ENCODE measurements at regions not wholly inside any gene's neighbourhood (a gene's known extent, or its start where the extent isn't known, plus 50 kb on each side); places are given as distances from the start of the nearest gene placed in this dataset.
A peak's percentile ranks its signal among the peaks of the same experiment; 100 is the strongest.

DNA sequence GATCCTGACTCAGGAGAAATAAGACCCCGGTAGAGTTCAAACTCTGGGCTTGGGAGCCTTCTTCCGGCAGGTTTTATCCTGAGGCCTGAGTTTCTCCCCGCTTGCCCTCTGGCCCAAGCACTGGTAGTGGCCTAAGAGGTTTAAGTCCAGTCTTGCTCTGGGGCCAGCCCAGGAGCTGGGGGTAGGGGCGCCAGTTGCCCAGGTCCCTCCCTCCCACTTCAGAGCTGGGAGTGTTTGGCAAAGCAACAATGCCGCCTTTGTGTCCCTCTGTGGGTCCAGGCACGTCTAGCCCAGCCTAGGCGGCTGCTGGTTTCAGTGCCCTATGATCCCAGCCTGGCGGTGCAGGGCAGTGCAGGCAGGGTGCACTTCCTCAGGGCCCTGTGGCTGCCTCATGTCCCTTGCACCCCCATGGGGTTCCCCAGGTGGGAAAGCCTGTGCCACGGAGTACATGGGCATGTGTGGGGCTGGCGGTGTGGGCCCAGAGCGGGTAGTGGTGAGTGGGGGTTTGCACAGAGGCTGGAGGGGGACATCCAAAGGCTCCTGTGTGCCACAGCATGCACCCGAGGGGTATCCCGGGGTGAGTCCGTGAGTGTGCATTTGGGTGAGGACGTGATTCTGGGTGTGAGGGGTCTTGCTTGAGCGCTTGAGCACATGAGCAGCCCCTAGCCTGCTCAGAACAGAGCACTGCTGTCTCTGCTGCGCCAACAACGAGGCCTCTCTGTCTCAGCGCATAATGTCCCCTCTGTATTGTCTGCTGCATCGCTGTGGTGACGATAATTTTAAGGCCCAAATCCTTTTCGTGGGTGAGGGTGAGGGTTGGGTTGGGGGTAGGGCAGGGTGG, 61.7 kb upstream of the PSD2 start:
- peak; percentile 68 for DNase-seq (ENCODE audit: low spot score)

DNA sequence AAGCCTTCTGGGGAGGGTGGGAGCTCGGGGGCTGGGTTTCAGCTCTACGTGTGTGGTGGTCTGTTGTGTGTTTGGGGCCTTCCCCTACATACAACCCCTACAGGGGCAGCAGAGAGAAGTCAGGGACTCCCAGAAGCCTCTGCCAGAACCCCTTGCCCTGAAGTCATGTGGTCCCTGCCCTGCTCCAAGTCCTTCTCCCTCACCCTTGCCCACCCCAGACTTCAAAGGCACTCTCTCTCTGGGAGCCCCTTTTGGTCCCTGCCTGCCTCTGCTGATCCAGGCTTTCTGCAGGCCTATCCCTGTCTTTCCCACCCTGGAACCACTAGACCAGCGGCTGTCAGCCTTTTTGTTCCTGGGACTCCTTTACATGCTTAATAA, 61.1 kb upstream of the PSD2 start:
- no peak for DNase-seq (ENCODE audit: low spot score)

DNA sequence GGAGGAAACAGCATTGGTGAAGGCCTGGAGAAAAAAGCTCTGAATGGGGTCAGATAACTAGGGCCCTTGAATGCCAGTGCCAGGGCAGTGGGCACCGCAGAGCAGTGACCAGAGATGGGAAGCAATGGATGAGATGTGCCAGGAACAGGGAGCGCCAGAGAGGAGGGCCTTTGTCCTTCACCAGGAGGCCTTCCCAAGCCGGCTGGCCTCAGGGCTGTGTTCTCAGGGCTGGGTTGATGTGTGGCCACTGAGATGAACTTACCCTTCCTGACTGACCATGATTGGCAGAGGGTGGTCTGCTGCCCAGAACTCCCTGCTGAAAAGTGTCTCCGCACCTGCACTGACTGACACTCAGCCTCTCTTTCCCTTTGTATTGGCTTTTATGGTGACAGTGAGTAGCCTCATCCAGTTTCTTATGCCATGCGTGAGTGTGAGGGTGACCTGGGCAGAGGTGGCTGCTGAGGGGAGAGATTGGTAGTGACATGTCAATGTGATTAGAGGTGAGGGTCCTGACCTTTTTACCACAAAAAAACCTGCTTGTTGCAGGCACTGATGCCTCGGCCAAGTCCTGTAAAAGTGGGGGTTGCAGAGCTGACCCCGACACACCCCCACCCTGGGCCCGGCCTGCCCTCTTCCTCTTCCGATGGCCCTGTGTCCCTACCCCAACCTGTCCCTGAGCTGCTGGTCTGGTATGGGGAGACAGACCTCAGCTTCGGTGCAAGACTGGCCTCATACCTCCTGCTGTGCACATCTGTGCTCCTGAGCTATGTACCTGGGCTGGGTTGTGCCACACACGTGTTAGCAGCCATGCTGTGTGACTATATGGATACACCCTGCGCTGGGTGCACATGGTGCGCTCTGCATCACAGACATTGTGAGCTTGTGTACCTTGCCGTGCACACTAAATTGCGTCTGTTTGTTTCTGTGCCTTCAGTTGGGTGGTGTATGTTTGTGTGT, 57.1 kb upstream of the PSD2 start:
- no peak for DNase-seq (ENCODE audit: low spot score)

DNA sequence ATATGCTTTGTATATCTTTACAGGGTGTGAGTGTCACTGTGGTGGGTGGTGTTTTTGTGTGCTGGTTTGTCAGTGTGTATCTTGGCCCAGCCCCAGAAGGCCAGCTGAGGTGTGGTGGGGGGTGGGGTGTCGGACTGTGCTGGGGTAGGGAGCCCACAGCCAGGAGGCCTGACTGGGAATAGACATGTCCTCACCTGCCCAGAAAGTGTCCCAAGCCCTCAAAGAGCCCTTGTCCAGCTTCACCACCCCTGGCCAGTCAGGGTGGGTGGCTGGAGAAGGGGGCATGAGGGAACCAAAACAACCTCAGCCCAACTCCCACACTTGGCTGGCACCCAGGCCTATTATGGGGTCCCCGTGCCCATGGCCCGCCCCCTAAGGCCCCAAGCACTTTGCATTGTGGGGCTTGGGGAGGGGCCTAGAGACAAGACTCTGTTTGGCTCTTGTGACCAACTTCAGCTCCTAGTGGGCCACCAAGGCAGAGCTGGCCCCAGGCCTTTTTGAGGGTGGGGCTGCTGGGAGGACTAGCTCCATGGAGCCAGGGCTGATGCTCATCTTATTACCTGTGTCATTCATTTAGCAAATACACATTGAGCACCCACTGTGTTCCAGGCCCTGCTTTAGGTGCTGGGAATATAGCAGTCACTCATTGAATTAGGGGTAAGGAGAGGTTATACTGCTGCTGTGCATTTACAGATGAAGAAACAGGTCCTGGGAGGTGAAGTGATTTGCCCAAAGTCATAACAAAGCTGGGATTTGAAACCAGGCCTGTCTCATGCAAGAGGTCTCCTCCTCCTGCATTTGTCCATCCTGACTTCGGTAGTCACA, 56.2 kb upstream of the PSD2 start:
- no peak for DNase-seq (ENCODE audit: low spot score)

DNA sequence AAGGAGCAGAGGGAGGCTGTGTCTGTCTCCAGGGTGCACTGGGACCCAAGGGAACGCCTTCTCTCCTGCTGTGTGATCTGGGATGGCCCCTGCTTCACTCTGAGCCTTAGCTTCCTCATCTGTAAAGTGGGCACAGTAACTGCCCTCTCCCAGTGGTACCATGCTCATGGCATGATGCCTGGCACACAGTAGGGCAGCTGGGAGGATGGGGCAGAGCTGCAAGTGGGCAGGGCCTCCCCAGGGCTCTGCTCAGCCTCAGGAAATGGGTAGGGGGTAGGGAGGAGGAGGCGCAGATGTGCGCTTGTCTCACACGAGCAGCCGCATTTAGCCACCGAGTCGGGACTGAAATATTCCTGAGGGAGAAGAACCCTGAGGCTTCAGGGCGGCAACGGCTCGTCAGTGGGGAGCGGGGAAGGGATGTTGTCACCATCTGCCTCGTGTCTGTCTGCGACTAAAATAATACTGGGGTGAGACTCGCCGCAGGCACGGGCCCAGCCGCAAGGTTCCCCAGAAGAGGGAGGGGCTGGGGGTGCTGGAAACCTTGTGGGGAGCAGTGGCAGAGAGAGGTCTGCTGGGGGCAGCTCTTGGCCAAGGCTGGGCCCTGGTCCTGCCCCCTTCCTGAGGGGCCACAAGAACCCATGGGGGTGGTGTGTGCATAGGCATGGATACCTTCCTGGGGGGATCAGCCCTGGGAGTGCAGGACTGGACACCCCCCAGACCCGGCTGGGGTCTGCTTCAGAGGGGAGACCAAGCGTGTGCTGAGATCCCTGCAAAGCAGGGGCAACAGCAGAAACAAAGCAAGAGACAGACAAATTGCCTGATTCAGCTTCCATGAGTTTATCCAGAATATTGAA, 55.2 kb upstream of the PSD2 start:
- DNase-seq (ENCODE audit: low spot score): no peak

DNA sequence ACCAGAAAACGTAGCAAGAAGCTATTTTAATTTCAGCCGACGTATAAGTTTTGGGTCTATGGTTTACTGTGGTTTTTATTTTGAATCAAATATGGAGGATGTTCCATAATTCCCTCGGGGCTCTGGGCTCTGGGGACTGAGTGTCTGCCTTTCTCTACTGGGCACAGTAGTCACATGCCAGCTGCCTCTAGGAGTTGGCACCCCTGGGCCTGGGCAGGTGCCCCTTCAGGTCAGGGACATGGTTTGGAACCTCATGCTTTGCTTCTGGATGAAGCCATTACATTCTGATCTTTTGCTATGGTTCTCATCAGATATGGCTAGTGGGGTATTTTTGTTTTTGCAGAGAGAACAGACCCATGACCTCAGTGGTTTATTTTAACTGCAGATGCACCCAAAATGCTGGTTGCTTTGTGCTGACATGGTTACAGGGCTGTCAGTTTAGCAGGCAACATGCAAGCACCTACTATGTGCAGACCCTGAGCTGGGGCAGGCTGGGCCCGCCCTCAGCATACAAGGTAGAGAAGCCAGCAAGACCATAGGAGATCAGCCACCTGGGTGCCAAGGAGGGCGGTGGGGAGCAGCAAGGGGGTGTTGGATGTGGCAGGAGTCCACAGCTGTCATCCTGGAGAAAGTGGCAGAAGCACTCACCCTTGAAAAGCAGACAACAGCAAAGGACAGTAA, 54.5 kb upstream of the PSD2 start:
- no peak for DNase-seq (ENCODE audit: low spot score)

DNA sequence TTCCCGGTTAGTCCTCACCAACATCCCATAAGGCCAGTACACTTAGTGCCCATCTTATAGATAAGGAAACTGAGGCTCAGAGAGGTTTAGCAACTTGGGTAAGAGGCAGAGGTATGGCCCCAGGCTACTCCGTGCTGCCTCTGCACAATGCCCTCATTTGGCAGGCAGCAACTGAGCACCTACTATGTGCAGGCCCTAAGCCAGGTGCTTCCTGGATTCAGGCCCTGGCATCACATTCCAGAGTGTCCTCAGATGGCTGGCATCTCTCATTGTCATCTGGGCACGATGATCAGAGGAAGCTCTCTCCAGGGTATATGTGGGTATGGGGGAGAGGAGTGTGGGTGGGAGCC, 53.8 kb upstream of the PSD2 start:
- no peak for DNase-seq (ENCODE audit: low spot score)

DNA sequence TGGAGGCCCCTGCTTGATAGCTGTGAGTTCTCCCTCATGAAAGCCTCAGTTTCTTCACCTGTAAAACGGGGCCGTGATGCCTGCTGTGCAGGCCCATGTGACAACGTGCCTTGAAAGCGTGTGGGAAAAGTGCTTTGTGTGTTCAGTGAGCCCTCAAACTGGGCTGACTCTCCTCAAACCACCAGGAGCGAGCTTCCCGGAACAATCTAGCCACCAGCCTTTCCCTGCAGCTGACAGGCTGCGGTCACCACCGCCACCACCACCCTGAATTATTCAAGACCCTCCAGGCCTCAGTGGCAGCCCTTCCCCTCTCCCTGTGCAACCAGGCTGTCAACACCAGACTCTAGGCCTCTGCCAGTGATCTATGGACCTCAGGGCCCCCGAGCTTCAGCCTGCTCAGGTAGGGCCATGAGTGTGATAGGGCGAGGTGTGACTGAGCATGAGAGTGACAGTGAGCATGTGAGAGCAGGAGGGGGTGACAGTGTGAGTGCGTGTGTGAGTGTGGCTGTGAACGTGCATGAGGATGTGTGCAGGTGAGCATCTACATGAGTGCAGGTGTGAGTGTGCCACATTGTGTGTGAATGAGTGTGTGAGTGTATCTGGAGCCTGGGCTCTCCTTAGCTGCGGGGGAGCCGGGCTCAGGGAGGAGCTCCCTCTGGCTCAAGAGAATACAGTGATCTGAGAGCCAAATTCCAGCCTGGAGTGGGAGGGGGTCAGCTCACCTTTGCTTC, 53.3 kb upstream of the PSD2 start:
- no peak for DNase-seq (ENCODE audit: low spot score)

DNA sequence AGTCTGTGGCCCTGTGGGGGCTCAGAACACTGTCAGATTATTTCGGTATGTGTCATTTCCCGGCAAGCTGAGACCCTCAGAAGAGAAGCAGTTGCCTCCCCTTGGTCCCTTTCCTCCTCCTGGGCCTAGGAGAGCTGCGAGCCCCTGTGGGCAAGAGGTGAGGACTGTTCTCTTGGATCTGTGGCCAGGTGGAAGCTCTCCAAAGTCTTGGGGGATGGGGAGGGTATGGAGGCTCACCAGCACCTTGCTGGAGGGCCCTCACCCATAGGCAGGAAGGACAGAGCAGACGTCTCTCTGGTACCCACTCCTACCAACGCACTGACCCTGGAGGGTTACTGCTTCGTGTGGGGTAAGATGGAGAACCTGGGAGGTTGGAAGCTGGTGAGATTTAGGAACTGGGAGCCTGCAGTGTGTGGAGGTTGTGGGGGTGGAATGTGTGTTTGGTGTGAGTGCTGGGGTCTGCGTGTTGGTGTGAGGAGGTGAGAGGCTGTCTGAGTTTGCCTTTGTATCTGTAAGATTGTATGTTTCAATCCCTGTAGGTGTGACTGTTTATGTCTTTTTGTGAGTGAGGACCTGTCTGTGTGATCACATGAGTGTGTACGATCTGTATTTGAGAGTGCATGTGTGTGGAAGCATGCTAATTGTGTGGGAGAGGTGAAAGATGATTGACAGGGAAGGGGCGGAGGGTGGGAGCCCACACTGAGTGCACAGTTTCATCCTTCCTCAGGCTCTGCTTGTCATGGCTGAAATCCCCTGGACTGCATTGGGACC, 52.4 kb upstream of the PSD2 start:
- no peak for DNase-seq (ENCODE audit: low spot score)

DNA sequence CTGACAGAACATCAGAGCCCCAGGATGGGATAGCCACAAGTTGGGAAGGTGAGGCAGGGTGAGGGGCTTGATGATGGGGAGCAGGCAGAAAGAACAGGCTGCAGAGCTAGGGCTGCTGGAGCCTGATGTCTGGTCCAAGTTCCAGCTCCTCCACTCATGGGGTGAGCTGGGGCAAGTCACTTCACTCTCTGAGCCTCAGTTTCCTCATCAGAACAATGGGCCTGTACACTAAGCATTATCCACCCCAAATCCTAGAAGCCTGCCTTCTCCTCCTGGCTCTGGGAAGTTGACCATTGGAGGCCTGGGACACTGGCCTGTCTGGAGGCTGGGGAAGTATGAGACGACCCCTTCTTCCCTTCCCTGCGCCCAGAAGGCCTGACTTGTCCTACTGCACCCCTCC, 51.8 kb upstream of the PSD2 start:
- DNase-seq (ENCODE audit: low spot score): no peak

DNA sequence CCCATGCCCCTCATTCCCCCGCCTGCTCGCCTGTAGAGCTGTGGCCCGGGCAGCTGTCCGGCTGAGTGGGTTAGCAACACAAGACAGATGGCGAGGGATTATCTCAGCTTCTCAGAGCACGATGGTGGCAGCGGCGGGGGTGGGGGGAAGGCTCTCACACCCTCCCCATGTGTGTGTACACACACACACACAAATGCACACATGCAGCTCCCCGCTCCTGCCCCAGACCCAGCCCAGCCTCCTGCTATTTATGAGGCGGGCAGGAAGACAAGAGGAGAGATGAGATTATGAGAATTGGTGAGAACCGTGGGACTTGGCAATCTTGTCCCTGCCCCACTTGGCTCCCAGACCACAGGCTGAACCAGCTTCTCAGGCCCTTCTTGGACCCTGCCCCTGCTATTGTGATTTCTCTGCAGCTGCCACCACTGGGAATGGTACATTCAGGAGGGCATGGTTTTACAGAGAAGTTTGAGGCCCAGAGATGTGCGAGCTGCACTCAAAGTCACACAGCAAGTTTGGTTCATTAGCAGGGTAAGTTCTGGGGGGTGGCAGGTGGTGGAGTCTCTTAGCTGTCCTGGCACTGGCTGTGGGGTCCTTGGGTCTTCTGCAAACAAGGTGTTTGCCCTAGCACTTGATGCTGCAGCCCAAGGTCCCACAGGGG, 51.0 kb upstream of the PSD2 start:
- no peak for DNase-seq (ENCODE audit: low spot score)

DNA sequence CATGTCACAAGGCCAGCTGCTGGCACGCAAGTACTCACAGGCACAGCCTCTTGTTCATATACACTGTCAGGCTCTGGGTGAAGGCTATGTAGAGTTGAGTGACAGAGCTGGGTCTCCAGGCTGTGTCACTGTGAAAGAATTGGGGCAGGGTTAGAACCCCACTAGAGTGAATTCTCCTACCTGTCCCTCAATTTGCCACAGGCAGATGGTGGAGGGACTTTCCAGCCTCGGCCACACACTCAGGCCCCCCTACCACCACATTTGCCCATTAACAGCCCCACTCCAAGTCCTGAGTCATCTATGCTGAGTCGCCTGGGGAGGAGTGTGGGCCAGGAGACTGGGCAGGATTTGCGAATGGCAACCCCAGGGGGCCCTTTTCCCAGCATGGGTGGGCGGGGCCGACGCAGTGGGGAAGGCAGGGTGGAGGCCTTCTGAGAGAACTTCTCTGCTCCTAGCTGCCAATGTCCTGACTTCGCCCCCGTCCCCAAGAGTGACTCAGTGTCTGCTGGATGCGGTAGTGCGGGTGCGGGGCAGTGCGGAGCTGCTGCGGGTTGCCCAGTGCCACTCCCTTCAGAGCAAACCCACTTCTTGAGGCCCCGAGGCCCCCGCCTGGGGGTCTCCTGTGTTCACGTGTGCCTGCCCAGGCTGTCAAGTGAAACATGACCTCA, 50.3 kb upstream of the PSD2 start:
- peak; percentile 28 for DNase-seq (ENCODE audit: low spot score)

DNA sequence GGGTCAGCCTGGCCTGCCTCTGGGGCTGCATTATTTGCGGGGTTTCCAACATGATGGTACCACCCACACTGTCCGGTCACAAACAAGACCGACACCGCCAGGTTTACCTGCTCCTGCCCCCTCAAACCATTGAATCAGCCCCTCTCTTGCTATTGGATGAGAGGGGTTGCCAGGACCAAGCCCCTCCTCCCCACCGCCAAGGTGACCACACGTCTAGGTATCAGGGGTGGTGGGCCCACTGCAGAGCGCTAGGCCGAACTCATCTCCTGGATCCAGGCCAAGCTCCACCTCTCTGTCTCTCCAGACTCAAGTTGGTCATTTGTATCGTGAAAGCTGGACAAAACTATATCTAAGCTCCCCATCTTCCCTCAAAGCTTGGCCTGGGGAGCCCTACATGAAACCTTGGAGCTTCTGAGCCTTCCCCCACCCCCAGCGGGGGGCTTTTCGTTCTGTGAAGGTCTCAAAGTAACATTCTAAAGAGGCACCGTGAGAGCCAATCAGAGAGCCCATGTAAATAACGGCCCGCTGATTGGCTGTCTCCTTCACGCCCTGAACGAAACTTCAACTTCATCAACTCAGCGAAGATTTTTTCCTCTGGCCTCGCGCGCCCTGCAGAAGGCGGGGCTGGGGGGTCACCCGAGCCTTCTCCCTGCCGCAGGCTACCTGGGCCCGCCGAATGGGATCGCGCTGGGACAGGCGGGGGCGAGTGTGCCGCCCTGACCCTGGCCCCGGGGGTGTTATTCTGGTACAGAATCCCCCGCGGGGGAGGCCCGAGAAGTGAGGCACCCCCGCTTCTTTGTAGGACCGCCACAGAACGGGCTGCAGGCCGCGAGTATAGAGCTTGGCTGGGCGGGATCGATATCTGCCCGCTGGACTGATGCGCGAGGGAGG, 49.6 kb upstream of the PSD2 start:
- peak; percentile 68 for DNase-seq (ENCODE audit: low spot score)

Data from COLO829 (cell line).